Activated gamma-delta T cell treated with anti-CD3 and anti-CD28 coated beads, Interleukin-2, amount 50 U/mL, for 16 hours (primary cell): ENCODE measurements at regions not wholly inside any gene's neighbourhood (a gene's known extent, or its start where the extent isn't known, plus 50 kb on each side); places are given as distances from the start of the nearest gene placed in this dataset.

Experiments used
- DNase-seq: peaks from one replicate; pipeline ENCODE4 v3.0.0-alpha.2; 2020; ENCODE audit warnings: low read depth

DNA sequence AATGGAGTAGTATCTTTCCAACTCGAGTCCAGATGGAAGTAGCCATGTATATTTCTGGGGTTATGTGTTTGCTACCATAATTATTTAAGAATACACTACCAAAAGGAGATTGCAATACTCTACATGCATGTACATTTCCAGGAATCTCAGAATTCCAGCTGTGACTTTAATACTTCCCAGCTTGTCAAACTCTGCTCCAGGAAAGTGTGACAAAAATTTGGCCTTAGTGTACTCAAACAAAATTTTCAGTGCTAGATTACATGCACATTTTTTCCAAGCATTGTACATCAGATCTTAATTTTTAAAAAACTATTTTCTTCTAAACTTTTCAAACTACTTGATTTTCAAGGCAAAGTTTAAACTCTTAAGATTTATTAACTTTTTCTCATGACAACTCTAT, 1791.6 kb downstream of the SUCLG1 start:
- no peak for DNase-seq

- DNase-seq = no peak
Observed at GRCh38 chr2:82665691-82666090, 1793.4 kb downstream of the SUCLG1 start.

DNA sequence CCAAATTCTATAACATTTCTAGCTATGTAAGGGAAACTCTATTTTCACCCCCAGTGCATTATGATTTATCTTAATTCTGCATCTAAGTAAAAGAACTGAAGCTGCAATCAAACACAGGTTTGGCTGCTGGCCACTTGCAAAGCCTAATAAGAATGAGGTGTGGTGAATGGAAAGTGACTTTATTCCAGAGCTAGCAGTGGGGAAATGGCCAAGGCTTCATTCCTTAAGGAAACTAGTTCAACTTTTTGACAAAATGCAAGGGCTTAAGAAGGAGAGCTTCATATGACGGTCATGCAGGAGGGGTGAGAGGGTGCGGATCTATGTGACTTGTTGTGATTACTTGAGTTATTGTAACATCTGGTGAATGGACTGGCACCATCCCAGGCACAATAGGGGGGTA, 1802.0 kb downstream of the SUCLG1 start:
- DNase-seq = no peak

DNA sequence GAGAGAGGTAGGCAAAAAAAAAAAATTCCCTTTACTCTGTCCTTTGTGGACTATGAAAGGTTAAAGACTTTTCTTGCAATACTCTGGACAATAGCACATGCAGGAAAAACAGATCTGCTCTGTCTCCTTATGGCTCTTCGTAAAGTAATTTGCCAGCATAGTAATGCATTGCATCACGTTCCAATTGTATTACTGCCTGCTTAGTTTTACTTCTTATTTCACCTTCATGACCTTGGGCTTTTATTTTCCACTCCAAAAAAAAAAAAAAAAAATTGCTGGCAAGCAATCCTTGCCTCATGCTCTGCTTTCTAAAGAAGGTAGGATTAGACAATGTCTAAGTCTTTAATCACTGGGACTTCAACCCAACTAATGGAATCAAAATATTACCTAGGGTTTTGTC, 1802.7 kb downstream of the SUCLG1 start:
- no peak for DNase-seq

- no peak for DNase-seq
Observed at GRCh38 chr2:82652117-82652516, 1807.0 kb downstream of the SUCLG1 start.

GRCh38 chr2:82650038-82650437, 1809.0 kb downstream of the SUCLG1 start:
- DNase-seq = no peak

DNA sequence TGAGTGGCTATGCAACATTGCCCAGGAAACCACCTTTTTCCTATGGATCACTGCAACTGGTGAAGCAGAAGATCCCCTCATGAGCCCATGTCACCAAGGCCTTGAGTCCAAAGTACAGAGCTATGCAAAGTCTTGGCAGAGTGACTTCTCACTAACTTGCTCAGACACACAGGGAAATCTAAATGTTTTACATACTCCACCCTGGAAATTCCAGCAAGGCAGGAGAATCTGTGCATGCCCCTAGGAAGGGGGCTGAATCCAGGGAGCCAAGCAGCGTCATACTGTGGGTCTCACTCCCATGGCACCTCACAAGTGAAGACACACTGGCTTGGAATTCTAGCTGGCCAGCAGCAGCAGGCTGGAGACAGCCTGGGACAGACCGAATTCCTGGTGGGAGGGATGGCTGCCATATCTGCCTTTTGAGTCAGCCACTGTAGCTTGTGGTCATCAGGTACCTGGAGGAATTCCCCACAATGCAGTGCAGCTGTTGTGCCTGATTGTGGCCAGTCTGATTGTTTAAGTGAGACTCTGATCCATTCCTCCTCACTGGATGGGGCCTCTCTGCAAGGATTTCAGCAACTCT, 1817.4 kb downstream of the SUCLG1 start:
- no peak for DNase-seq

GRCh38 chr2:82636402-82637020, 1822.6 kb downstream of the SUCLG1 start:
- no peak for DNase-seq

DNA sequence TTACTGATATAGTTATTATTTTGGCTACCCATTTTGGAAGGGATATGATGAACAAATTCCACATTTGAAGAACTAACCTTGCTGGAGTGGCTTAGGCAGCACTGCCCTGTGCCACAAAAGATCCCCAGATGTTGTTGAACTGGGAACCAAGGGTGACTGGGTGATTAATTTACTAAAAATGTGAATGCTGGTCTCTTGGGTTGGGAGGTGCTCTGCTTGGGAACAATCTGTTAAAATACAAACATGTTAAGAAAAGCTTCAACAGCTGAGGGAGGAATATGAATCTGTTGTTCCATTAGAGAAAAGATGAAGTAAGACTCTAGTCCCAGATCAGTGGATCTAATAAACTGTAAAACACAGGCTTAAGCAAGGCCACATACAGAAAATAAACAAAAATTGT, 1860.1 kb downstream of the SUCLG1 start:
- no peak for DNase-seq

DNA sequence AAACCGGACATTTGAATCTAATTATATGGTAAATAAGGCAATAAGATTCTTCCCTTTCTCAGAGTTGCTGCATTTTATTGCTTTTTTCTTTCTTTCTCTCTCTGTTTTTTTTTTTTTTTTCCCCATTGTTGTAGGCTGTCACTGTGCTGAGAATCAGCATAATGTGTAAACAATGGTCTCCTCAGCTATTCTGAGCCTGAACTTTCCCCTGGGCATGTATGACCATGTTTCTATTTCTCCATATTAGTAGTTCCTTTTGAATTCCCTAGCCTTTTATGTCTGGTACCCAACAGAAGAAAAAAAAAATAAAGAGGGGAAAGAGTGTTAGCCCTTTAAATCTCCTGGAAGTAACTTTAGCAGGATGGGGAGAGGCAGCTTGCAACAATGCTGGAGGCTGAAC, 1862.5 kb downstream of the SUCLG1 start:
- DNase-seq = no peak

GRCh38 chr2:82591718-82592117, 1867.4 kb downstream of the SUCLG1 start:
- no peak for DNase-seq

DNA sequence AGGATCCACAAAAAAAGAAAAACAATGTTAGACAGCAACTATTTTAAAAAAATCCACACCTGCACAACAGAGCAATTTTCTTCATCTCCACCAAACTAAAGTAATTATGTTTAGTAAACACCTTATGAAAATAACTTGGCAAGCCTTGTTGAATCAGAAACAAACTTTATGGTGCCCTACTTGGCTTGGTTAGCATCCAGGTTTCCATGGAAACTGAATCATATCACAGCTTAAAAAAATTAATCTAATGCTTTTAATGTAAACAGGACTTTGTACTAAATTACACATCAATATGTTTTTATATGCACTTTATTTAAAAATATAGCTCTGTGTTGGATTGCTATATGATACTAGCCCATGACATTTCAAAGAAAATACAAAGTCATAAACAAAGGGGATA, 1882.4 kb downstream of the SUCLG1 start:
- DNase-seq = no peak

DNA sequence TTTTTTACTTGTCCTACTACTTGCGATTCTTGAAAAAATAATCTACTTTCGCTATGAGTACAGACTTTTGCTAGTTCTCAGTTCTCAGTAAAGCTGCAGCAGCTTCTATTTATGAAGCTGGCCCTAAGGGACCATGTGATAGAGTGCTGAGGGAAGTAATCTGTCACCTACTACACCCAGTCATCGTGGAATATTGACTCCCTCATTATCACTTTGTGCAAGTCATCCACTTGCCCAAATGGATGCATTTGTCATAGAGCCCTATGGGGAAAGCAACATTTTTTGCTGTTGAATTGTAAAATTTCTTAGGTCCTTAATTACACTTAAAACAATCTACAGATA, 1919.8 kb downstream of the SUCLG1 start:
- no peak for DNase-seq

DNA sequence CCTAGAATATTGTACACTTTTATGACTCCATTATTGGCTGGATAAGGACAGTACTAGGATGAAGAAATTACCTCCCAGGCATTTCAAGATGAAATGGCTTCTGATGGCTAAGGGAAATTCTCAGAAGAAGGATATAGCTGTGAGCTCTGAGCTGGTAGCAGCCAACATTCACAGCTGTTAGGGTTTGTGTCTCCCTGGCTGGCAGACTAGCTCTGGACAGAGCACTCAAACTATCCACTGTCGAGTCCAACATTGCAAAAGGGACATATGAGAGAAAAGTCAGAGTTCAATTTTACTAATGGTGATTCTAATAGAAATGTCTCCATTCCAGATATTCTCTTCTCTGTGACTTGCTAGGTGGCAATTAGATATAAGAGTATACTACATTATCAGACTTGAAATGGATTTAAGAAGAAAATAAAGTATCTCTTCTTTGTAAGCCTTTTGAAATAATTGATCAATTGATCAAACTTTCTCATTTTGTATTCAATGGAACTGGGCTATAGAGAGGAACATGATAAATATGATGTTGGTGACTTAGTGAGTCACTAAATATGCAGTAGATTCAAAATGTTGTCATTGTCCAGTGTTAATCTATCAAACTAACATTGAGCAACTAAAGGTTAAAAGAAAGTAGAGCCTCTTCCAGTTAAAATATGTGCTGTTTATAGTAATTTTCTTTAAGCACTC, 1920.3 kb downstream of the SUCLG1 start:
- no peak for DNase-seq

- DNase-seq = no peak
Observed at GRCh38 chr2:82528288-82528687, 1930.8 kb downstream of the SUCLG1 start.

- DNase-seq = no peak
Observed at GRCh38 chr2:82527124-82527523, 1932.0 kb downstream of the SUCLG1 start.

DNA sequence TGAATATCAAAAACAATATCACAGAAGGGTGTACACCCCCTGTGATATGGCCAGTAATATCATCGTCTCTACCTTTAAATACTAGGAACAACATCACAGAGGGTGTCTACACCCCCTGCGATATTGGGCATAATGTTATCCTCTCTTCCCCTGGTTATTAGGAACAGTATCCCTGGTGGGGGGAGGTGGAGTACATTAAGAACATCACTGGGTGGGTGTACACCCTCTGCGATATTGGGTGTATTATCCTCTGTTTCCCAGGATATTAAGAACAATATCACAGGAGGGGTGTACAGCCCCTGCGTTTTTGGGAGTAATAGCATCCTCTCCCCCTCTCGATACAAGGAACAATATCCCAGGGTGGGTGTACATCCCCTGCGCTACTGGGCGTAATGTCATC, 1932.8 kb downstream of the SUCLG1 start:
- DNase-seq = no peak

GRCh38 chr2:82525744-82526143, 1933.3 kb downstream of the SUCLG1 start:
- no peak for DNase-seq

DNA sequence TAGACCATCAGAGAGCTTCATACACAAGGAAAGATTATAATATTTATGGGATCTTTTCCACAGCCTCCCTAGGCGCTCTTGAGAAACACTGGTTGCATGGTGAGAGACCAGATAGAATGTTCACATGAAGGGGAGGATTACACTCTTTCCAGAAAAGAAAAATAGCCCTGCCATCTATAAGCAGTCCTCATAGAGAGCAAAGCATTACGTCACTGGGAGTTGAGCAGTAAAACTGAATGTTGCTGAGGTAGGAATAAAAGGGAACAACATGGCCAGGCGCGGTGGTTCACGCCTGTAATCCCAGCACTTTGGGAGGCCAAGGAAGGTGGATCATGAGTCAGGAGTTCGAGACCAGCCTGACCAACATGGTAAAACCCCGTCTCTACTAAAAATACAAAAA, 1934.3 kb downstream of the SUCLG1 start:
- no peak for DNase-seq

DNA sequence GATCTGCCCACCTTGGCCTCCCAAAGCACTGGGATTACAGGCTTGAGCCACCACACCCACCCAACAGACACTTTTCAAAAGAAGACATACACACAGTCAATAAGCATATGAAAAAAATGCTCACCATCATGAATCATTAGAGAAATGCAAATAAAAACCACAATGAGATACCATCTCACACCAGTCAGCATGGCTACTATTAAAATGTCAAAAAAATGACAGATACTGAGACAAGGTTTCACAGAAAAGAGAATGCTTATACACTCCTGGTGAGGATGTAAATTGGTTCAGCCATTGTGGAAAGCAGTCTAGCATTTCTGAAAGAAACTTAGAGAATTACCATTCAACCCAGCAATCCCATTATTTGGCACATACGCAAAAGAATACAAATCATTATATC, 1947.2 kb downstream of the SUCLG1 start:
- DNase-seq = no peak

GRCh38 chr2:82508702-82509101, 1950.4 kb downstream of the SUCLG1 start:
- no peak for DNase-seq

- DNase-seq = no peak
Observed at GRCh38 chr2:82507657-82508056, 1951.4 kb downstream of the SUCLG1 start.

GRCh38 chr2:82501217-82501616, 1957.9 kb downstream of the SUCLG1 start:
- DNase-seq = no peak
